ENCODE measurements at regions not wholly inside any gene's neighbourhood (a gene's known extent, or its start where the extent isn't known, plus 50 kb on each side); places are given as distances from the start of the nearest gene placed in this dataset.

- no peak overlapping the region for H3K4me3 ChIP-seq (ENCODE audit: low read depth, low read length)
- no peak for DNase-seq (ENCODE audit: low read depth)
- TF ChIP-seq CTCF (IDR thresholded peaks at IDR 0.05; ENCODE audit: insufficient read depth, low read length): no peak
Observed at GRCh38 chrX:45718676-45719075, 518.0 kb upstream of the DIPK2B start.

- H3K4me3 ChIP-seq (ENCODE audit: low read depth, low read length): no peak overlapping the region
- peak; percentile 46 for DNase-seq (ENCODE audit: low read depth)
Observed at GRCh38 chrX:45716750-45717149, 516.1 kb upstream of the DIPK2B start.

GRCh38 chrX:45715748-45716147 is 515.1 kb upstream of the DIPK2B start:
- no peak for TF ChIP-seq CTCF (IDR thresholded peaks at IDR 0.05; ENCODE audit: insufficient read depth, low read length)
- no peak for DNase-seq (ENCODE audit: low read depth)
- no peak overlapping the region for H3K4me3 ChIP-seq (ENCODE audit: low read depth, low read length)

More at GRCh38 chrX:45716750-45717149, 516.1 kb upstream of the DIPK2B start:
- TF ChIP-seq CTCF (IDR thresholded peaks at IDR 0.05; ENCODE audit: insufficient read depth, low read length): no peak

- DNase-seq (ENCODE audit: low read depth): peak; percentile 64
- TF ChIP-seq CTCF (IDR thresholded peaks at IDR 0.05; ENCODE audit: insufficient read depth, low read length): no peak
- H3K4me3 ChIP-seq (ENCODE audit: low read depth, low read length): no peak overlapping the region
Observed at GRCh38 chrX:45714866-45715265, 514.2 kb upstream of the DIPK2B start.

- TF ChIP-seq CTCF (IDR thresholded peaks at IDR 0.05; ENCODE audit: insufficient read depth, low read length): no peak
- DNase-seq (ENCODE audit: low read depth): peak; percentile 71
Observed at GRCh38 chrX:45712067-45712466, 511.4 kb upstream of the DIPK2B start.

GRCh38 chrX:45711231-45711630 is 510.6 kb upstream of the DIPK2B start:
- no peak overlapping the region for H3K4me3 ChIP-seq (ENCODE audit: low read depth, low read length)
- no peak for DNase-seq (ENCODE audit: low read depth)
- no peak for TF ChIP-seq CTCF (IDR thresholded peaks at IDR 0.05; ENCODE audit: insufficient read depth, low read length)

More at GRCh38 chrX:45712067-45712466, 511.4 kb upstream of the DIPK2B start:
- H3K4me3 ChIP-seq (ENCODE audit: low read depth, low read length): no peak overlapping the region

- no peak for TF ChIP-seq CTCF (IDR thresholded peaks at IDR 0.05; ENCODE audit: insufficient read depth, low read length)
- H3K4me3 ChIP-seq (ENCODE audit: low read depth, low read length): no peak overlapping the region
- peak; percentile 84 for DNase-seq (ENCODE audit: low read depth)
Observed at GRCh38 chrX:45710081-45710801, 509.6 kb upstream of the DIPK2B start.
